Kidney epithelial cell (primary cell): ENCODE measurements at regions not wholly inside any gene's neighbourhood (a gene's known extent, or its start where the extent isn't known, plus 50 kb on each side); places are given as distances from the start of the nearest gene placed in this dataset.

Source experiments
- DNase-seq: peaks from one replicate; pipeline ENCODE4 v3.0.0-alpha.2; 2010; ENCODE audit warnings: low read depth
- H3K27me3 ChIP-seq: 2 replicates; pipeline ENCODE4 v1.6.0; 2011; ENCODE audit warnings: low read length; ENCODE audit not compliant: control insufficient read depth, insufficient read depth
- H3K36me3 ChIP-seq: 2 replicates; pipeline ENCODE4 v1.5.1; 2011; ENCODE audit warnings: low read length; ENCODE audit not compliant: control insufficient read depth, insufficient read depth
- H3K4me3 ChIP-seq: 2 replicates; pipeline ENCODE4 v1.5.1; 2011; ENCODE audit warnings: low read depth, mild to moderate bottlenecking, control low read depth, low read length
- TF ChIP-seq, protein P1 (sequence below): IDR thresholded peaks from 2 replicates; pipeline ENCODE4 v1.5.1; 2011; ENCODE audit warnings: mild to moderate bottlenecking, moderate library complexity, low read length, control low read depth, inconsistent platforms; ENCODE audit not compliant: insufficient read depth, poor library complexity, severe bottlenecking

DNA sequence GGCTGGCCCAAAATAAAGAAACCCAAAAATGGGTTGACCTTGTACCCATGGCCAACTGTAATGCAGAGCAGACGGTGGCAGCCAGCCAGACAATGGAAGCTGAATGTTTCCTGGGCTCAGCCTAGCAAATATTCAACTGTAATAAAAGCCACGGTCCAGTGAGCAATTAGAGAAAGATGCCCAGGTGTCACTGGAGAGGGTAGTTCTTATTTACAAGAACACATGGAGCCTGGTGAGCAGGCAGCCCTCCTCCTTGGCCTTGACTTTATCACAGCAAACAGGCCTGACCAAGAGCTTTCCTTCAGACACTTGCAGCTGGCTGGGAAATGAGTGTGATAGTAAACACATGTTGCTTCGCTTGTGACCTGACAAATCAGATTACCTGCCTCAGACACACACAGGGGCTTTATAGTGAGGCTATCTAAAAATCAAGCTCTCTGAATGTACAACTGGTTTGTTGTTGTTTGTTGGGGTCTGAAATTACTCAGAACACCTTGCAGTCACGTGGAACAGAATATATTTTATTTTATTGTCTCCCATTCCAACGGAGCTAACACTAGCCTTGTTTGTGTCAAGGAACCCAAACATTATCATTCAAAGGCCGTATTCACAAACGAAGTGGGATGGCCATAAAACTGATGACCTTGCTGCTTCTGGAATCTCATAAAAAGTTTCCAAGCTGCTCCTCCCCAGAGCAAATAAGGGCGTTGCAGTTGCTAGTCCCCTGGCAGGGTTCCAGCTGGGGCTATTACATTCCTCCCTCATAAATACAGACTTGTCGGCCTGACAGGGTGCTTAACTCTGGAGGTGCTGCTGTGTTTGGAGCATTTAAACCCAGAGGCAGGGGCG is 161.1 kb downstream of the BBOX1 start:
- DNase-seq, result peak; percentile 60
- TF ChIP-seq, protein P1, sequence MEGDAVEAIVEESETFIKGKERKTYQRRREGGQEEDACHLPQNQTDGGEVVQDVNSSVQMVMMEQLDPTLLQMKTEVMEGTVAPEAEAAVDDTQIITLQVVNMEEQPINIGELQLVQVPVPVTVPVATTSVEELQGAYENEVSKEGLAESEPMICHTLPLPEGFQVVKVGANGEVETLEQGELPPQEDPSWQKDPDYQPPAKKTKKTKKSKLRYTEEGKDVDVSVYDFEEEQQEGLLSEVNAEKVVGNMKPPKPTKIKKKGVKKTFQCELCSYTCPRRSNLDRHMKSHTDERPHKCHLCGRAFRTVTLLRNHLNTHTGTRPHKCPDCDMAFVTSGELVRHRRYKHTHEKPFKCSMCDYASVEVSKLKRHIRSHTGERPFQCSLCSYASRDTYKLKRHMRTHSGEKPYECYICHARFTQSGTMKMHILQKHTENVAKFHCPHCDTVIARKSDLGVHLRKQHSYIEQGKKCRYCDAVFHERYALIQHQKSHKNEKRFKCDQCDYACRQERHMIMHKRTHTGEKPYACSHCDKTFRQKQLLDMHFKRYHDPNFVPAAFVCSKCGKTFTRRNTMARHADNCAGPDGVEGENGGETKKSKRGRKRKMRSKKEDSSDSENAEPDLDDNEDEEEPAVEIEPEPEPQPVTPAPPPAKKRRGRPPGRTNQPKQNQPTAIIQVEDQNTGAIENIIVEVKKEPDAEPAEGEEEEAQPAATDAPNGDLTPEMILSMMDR, result no peak
- no peak overlapping the region for H3K4me3 ChIP-seq

DNA sequence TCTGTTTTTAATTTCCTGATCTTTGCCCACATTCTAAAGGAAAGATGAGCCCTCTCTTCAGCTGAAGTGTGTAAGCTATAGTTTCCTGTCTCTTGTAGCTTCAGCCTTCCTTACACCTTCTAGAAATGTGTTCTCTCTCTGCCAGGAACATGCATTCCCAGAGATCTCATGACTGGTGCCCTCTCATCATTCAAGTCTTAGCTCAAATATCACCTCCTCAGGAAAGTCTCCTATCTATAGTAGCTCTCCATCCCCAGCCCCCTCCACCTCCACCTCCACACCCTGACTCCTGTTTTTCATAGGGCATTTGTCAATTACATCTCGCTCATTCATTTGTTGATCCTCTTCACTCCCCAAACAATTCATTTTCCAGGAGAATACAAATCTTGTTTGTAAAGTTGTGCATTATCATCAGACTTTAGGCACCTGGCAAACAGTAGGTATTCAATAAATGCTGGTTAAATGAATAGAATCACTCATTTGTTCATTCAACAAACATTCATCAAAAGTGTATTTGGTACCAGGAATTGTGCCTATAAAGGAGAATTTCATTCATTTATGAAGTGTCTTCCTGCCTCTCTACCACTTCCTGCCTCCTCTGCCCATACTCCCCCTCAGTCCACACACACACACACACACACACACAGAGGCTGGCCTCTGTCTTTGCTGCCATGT is 160.3 kb downstream of the BBOX1 start:
- Histone ChIP-seq H3K36me3 (no peaks in the 10 kb centered on the region), H3K27me3 (no peaks in the 10 kb centered on the region), H3K4me3 (no peak overlapping the region)
- DNase-seq, result no peak
- TF ChIP-seq, protein P1, result no peak

More for the DNA sequence above, 161.1 kb downstream of the BBOX1 start:
- no peaks in the 10 kb centered on the region for H3K36me3 ChIP-seq
- no peaks in the 10 kb centered on the region for H3K27me3 ChIP-seq

DNA sequence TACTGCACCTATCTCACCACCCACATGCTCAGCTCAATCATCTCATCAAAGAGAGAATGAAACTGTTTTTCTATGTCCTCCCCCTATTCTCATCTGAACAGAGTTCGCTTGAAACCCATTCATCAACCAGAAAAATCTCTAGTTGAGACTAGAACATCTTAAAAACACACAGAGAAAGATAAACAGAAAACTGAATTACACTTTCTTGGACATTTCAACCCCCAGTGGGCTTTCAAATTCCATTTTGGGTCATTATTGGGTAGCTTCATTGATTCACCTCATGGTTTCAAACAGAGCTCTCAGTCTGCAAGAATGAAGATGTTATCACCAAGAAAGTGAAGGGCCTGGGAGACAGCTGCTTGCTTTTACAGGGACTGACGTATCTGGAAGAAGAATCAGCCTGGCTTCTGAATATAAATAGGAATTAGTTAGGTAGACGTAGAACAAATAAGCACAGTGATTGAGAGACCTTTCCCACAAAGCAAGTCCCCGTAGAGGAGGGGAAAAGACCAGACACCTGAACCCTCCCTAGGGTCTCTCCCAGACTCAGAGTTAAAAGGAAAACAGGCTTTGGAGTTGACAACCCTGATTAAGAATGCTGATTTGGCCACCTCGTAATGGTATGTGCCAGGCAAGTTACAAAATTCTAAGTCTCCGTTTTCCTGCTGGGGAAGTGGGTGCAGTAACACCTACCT is 155.7 kb downstream of the BBOX1 start:
- no peak overlapping the region for H3K4me3 ChIP-seq
- DNase-seq, result no peak
- H3K36me3 ChIP-seq, result no peaks in the 10 kb centered on the region
- no peaks in the 10 kb centered on the region for H3K27me3 ChIP-seq
- TF ChIP-seq, protein P1, result no peak

DNA sequence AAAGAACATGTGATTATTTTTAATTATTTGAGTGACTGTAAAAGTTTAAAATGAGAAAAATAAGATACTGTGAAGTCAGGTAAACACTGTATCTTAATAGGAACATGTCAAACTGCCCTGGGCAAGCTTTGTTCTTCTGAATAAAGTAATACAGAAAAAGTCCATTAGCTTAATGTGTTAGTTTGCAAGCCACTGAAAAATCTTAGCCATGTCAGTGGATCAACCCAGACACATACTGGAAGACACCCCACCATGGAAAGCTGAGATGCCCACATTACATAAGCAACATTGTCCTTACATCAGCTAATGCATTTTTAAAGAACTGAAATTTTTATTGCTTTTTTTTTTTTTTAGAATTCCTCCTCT is 155.2 kb downstream of the BBOX1 start:
- Histone ChIP-seq H3K36me3 (no peaks in the 10 kb centered on the region), H3K27me3 (no peaks in the 10 kb centered on the region), H3K4me3 (no peak overlapping the region)
- DNase-seq, result no peak
- TF ChIP-seq, protein P1, result no peak

DNA sequence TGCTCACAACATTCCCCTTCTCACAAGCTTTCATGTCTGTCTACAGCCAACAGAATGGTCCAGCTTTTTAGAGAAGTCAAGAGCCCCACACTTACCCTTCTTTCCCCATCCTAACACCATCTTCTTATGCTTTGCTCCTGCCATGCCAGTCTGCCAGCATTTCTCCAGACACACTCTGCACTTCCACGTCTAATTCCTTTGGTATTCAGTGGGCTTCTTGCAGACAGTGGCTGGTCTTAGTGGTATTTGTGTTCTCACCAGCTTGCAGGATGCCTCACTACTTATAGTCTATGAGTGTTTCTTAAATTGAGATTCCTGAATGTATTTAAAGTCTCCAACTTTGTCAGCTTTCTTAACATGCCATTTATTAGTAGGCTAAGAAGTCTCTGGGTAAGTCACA is 154.4 kb downstream of the BBOX1 start:
- no peak for DNase-seq
- TF ChIP-seq, protein P1, result no peak

More for the DNA sequence above, 154.4 kb downstream of the BBOX1 start:
- Histone ChIP-seq H3K4me3 (no peak overlapping the region), H3K36me3 (no peaks in the 10 kb centered on the region), H3K27me3 (no peaks in the 10 kb centered on the region)
